ENCODE measurements at regions not wholly inside any gene's neighbourhood (a gene's known extent, or its start where the extent isn't known, plus 50 kb on each side); places are given as distances from the start of the nearest gene placed in this dataset.
"Not testable (repeated sequence)": the region's sequence is repeated elsewhere in the genome, so short reads cannot be mapped to it uniquely, and the experiment has no call there.

DNA sequence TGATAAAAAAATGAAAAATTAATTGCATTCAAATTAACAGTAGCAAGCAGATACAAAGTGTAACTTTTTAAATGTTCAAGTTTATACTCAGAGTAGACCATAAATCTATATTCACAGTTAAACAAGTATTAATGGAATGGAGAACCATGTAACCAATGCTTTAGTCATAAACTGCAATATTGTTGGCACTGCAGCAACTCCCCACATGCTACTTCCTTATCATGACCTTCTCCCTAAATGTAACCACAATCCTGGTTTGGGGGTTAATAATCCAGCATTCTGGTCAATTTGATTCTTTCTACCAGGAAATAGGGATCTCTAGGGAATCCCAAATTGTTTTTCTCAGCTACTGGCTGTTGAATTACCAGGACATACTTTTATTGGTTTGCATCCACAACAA lies 223.9 kb upstream of the DCAF8L1 start:
- DNase-seq = no peak

DNA sequence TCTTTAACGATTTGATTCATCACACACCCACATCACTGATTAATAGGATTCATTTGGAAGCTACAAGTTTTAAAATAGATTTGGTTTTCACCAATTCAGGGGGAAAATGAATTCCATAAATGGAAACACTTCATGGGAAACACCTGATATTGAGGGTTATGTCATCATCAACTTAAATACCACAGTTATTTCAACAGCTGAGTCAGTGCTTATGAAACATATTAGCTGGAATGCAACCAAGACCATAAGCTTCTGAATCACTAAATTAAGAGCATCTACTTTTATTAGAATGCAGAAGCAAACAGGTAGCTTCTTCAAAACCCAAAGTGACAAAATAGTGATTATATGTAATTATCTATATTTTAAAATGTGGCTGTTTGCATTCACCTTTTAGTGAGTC lies 207.8 kb upstream of the DCAF8L1 start:
- DNase-seq = no peak

DNA sequence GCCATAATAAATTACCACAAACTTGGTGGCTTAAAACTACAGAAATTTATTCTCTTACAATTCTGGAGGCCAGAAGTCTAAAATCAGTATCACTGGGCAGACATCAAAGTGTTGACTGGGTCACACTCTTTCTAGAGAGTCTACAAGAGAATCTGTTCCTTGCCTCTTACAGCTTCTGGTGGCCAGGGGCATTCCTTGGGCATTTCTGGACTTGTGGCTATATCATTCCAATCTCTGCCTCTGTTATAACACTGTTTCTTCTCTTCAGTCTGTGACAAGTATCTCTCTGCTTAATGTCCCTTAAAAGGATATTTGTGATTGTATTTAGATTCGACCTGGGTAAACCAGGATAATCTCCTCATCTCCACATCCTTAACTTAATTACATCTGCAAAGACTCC lies 207.3 kb upstream of the DCAF8L1 start:
- DNase-seq = no peak

DNA sequence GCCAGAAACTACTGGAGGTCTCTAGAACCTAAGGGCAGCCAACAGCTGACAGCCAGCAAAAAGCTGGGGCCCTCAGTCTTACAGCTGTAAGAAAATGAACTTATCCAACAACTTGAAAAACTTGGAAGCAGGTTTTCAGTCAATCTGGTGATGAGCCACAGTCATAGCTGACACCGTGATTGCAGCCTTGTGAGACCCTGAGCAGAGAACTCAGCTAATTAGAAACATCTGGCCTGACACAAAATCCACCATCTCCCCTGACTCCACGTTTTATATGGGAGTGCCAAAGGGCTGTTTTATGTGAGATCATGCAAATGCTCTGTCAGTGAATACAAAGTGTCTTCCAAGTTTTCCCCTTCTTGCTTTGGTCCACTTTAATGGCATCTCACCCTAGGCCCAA lies 198.8 kb upstream of the DCAF8L1 start:
- DNase-seq = no peak

DNA sequence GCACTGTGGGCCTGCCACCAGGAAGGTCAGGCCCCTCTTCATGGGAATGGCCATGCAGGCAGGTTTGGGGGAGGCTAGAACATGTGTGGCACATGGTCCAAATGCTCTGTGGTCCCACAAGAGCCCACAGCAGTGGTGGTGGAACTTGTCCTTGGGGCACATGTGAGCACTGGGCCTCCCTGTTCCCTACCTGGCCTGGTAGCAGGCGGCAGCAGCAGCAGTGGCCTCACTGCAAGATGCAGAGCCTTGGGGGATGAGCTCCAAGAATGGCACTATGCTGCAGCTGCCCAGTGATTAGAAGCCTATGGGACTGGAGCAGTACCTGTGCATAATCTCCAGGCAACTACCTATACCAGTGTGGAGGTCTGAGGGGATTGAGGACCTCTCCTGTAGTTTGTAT lies 197.0 kb upstream of the DCAF8L1 start:
- DNase-seq = no peak

DNA sequence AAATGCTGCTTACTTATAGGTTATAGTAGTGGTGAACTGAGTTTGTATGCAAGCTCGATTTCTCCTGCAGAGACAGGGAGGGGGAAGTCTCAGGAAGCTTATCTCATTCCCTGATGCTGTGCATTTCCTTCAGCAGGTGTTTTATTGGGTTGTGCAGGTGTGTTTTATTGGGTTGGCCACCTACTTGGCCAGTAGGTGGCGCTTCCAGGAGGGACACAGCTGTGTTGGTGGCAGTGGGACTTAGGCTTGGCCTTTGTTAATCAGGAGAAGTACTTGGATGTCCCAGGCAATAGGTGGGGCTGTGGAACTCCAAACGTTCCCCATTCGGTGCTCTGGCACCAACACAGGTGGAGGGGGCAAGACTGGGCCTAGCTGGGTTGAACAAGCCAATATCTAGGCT lies 196.0 kb upstream of the DCAF8L1 start:
- no peak for DNase-seq

DNA sequence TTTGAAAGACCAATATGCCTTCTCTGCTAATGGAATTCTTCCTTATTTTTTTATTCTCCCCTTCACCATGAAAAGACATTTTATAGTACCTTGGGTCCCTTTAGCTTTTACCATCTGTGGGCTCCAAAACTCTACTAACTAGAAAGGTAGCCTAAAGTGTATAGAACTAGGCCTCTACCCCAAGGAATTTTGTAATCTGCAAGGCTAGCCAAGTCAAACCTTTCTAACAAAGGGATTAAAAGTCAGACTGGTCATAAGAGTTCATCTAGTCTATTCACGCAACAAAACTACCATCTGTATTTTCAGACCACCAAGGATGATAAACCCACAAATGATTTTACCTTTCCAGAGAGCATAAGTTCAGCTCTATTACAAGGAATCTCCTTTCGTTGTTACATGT lies 189.5 kb upstream of the DCAF8L1 start:
- no peak for DNase-seq

DNA sequence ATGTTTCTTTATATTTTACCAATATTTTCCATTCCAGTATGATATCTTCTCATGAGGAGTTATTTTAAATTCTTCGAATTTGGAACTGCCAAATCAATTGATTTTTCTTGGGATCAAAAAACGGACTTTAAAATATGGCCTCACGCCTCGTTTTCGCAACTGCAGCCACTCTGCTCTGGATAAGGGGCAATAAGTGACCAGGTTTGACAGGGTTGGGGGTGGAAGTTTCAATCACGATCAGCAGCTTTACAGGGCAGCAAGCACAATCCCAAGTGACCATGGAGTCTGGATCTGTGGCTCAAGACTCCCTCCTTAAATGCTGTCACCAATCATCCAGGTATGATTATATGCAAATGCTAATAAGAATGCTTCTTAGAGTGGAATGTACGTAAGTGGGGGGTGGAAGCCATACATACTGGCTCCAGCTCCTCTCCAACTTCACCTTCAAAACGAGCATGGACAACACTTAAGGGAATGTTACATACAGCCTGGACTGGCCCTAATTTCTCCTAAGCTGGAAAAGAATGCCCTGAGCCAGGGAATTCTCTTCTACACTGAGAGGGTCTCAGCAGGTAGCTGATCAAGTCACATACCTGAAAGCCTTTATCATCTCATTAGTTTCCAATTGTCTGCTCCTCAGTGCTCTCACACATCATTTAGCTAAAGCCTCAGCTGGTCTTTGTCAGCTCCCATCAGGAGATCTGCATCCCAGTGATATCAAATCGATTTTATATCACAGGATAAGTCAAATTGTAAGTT lies 176.9 kb upstream of the DCAF8L1 start:
- DNase-seq = no peak

DNA sequence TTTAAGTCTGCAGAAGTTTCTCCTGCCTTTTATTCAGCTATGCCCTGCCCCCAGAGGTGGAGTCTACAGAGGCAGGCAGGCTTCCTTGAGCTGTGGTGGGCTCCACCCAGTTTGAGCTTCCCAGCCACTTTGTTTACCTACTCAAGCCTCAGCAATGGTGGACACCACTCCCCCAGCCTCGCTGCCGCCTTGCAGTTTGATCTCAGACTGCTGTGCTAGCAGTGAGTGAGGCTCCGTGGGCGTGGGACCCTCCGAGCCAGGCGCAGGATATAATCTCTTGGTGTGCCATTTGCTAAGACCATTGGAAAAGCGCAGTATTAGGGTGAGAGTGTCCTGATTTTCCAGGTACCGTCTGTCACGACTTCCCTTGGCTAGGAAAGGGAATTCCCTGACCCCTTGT lies 171.0 kb upstream of the DCAF8L1 start:
- DNase-seq = not testable (repeated sequence)

DNA sequence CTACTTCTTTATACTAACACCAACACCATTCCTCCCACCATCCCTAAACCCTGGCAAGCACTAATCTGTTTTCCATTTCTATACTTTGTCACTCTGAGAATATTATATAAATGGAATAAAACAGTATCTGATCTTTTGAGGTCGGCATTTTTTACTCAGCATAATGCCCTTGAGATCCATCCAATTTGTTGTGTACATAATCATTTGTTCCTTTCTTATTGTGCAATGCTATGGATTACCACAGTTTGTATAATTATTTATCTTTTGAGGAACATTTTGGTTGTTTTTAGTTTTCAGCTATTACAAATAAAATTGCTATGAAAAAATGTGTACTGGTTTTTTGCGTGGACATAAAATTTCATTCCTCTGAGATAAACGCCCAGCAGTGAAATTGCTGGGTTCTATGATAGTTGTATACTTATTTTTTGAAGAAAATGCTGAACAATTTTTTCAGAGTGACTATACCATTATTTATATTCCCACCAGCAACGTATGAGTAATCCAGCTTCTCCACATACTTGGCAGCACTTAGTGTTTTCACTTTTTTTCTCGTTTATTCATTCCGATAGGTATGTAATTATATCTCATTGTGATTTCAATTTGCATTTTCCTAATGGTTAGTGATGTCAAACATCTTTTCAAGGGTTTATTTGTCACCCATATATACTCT lies 154.3 kb upstream of the DCAF8L1 start:
- DNase-seq = no peak

DNA sequence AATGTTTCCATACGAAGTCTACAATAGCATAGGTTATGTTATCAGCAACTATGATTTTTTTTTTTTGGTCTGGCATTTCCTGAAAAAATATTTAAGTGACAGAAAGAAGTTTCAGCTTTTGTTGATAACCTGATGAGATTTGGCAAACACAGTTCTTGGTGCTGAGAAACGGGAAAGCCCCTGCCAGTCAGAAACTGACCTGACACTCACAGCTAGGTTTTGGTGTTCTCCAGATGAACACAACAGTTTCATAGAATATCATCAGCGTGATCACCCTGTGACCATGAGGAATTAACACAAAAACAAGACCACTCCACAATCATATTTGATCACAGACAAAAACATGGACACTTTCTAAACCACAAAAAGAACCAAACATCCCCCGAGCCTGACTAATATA lies 152.5 kb upstream of the DCAF8L1 start:
- no peak for DNase-seq

DNA sequence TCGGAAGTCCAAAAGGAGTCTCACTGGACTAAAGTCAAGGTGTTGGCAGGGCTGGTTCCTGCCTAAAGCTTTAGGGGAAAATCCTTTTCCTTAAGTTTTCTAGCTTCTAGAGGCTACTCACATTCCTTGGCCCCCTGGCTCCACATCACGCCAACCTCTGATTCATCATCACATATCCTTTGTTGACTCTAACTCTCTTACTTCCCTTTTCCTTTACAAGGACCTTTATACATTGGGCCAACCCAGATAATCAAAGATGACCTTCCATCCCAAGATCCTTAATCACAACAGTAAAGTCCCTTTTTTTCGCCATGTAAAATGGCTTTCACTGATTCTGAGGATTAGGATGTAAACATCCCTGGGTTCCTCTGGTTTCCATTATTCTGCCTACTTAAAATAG lies 146.4 kb upstream of the DCAF8L1 start:
- no peak for DNase-seq

DNA sequence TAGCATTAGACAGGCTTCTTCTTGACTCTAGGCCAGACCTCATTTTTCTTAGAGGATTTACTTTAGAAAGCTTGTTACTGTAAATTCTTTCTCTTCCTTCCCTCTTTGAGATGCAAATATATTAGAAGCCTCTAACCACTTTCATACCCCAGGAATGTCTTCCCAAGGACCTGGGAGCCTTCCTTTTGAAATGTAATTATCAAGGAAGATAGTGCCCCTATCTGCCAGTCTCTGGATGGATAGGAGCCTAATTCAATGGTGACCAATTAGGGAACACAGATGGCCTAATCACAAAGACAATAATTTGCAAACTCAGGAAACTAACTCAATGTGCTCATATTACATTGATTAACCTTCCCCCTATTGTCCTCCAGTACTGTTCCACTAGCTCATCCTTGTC lies 145.6 kb upstream of the DCAF8L1 start:
- no peak for DNase-seq

DNA sequence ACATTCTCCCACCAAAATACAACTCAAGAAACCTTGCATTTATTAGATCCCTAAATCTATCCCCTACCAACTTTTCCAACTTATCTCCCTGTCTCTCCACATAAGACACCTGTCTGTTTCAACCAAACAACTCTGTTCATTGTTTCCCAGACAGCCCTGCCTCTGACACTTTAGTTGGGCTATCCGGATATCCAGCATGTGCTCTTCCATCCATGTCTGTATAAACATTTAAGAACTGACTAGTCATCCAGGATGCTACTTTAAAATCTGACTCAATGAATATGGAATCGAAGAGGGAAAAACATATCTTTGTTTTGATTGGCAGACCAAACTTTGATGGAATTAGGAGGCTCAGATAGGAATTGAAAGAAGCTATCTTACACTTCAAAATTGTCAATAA lies 143.2 kb upstream of the DCAF8L1 start:
- no peak for DNase-seq

DNA sequence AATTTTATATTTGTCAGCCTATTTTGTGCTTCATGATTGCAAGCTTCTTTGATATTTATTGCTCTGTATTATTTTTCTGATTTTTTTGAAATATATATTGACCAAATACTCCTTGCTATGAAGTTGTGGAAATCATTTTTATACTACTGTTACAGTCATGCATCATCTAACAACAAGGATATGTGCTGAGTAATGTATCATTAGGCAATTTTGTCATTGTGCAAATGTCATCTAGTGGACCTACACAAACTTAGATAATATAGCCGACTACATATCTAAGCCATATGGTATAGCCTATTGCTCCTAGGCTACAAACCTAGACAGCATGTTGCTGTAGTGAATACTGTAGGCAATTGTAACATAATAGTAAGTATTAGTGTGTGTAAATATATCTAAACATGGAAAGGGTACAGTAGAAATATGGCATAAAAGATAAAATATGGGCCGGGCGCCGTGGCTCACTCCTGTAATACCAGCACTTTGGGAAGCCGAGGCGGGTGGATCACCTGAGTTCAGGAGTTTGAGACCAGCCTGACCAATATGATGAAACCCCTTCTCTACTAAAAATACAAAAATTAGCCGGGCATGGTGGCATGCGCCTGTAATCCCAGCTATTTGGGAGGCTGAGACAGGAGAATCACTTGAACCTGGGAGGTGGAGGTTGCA lies 139.5 kb upstream of the DCAF8L1 start:
- DNase-seq = not testable (repeated sequence)

DNA sequence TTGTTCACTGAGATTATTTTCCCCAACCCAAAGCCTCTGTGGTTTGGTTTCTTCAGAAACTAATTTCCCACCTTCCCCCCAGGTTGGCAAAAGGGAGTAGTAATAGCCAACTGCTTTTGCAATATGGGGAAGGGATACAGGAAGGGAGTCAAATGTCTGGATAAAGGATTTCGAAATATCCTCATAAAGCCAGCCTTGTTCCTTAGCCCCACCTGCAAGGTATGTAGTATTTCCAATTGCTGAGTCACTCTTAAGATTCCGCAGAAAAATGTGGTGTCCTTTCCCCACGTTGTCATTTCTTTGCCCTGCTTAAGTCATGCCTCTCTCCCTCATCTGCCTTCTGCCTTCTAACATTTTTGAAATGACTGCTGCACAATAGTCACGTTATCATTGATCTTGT lies 138.8 kb upstream of the DCAF8L1 start:
- no peak for DNase-seq

DNA sequence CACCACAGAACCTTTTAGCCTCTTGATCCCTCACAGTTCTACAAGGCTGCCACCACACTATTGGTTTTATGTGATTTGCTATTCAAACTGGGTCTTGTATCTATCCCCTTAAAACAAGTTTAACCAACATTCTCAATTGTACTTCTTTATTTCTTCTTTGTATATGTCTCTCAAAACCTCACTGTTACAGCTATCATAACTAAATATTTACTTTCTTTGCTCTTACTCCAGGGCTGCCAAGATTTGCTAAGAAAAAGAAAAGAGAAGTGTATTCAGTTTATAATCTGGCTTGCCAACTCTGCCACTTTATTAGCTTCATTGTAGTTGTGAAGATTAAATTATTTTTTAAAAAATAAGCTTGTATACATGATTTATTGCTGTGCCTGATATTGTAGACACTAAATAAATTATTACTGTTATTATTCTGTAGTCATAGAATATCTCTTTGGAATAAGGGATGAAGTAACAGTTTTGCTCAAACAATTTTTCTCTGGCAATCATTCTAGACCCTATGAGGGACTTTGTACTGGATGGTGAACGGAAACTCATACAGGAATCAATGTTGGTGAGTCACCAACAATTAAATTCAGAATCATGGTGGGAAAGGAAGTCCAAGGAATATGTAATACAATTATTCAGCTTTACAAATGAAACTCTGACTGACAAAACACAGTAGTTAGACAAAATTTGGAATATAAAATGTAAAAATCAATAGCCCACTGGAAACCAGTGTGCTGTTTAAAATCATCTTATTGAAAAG lies 127.1 kb upstream of the DCAF8L1 start:
- no peak for DNase-seq

DNA sequence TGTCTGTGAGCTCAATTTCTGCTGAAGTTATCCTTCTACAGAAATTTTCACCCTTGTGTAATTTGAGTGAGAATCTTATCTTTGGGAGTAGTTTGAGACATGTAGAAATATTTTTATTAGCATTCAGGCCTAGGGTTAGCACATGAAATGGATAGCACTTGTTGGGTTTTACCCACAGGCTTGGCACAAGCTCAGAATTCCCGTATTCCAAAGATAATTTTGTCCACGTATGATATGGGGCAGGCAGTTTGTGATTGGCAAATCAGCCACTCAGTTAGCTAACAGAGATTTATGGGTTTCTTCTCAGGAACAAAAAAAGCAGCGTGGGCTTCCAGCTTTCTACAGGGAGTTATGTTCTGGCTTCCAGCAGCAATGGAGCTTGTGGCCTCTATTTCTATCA lies 117.9 kb upstream of the DCAF8L1 start:
- DNase-seq = no peak

DNA sequence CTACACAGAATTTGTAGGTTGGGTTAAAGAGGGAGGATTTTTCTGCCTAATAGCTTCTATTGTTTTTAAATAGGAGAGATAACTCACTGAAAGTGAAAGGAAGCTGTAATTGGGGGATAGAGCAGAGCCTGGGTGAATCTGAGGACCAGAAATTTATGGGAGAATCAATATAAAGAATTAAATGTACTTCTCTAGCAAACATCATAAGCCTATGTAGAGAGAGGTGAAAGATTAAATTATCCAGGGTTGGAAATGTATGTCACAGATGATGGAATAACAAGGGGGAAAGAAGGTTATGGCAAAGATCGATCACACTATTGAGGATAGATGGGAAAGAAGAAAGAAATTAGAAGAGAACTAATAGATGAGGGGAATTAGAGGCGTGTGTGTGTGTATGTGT lies 104.4 kb upstream of the DCAF8L1 start:
- DNase-seq = no peak

DNA sequence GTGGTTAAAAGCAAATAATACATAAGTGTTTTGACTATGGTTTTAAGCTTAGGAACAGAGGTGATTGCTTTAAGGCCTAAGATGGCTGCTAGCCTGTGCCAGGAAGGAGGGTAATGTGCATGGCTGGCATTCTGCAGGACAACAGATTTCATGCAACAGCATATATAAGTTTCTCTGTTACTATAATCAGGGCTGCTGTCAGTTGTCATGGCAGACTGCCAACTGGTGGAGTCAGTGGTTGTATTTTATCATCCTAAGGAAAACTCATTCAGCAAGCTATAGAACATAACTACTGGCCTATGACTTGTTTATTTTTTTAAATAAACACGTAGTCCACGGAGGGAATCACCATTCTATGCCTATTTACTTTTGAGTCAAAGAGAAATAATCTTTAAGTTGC lies 77.7 kb upstream of the DCAF8L1 start:
- no peak for DNase-seq

DNA sequence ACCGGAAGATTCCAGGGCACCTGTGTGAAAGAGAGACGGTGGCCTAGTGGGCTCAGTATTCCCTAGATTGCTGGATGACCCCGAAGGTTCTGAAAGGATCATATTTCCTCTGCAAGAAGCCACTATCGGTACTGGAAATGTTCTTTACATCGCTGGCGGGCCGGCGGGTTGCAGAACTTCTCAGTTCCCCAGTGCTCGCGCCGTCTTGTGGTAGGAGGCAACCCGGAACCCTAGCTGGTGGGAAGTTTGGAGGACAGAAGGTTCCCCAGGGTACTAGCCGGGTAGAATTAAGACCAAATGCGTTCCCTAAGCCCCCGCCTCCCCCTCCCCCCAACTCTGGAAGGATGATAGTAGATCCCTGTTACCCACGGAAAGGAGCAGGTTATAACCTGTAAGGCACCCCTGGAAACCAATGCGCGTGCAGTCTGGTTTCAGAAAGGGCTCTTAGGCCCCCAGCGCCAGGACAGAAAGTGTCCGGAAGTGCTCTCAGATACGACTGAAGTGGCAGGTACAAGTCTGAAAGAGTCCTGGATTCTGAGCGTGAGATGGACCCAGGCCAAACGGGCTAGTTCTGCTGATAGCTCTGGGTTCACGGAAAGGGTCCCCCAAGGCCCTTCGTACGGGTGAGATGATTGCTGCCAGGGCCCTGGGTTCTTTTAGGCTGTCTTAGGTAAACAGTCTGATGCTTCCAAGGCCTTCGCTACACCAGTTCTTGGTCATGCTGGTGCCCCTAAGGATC lies 61.7 kb upstream of the DCAF8L1 start:
- no peak for DNase-seq

All from nucleus accumbens (tissue), 56 donors.